ENCODE measurements at regions not wholly inside any gene's neighbourhood (a gene's known extent, or its start where the extent isn't known, plus 50 kb on each side); places are given as distances from the start of the nearest gene placed in this dataset.
"Not testable (repeated sequence)": the region's sequence is repeated elsewhere in the genome, so short reads cannot be mapped to it uniquely, and the experiment has no call there.

GRCh38 chr6:92267335-92267734, 1152.0 kb downstream of the EPHA7 start:
- no peak for DNase-seq (ENCODE audit: low read depth, low spot score)
- no peaks in the 10 kb centered on the region for H3K9me3 ChIP-seq (ENCODE audit: insufficient read depth, low read length)
- no peak overlapping the region for H3K9ac ChIP-seq (ENCODE audit: insufficient read length, low read depth)
- TF ChIP-seq ZNF274 (IDR thresholded peaks at IDR 0.05; ENCODE audit: low read depth, low read length) (no peak), SUZ12 (IDR thresholded peaks at IDR 0.05; ENCODE audit: extremely low read depth, insufficient read depth, insufficient read length) (no peak), YY1 (IDR thresholded peaks at IDR 0.05; ENCODE audit: insufficient read depth, insufficient read length) (no peak)
- no peaks in the 10 kb centered on the region for H3K27me3 ChIP-seq (ENCODE audit: insufficient read depth, insufficient read length)
- H3K4me3 ChIP-seq (ENCODE audit: insufficient read length, low read depth), result no peak overlapping the region
- no peaks in the 10 kb centered on the region for H3K36me3 ChIP-seq (ENCODE audit: insufficient read depth, insufficient read length, low read length)
- no peaks in the 10 kb centered on the region for H3K4me1 ChIP-seq (ENCODE audit: insufficient read depth, insufficient read length)

- TF ChIP-seq SUZ12 (IDR thresholded peaks at IDR 0.05; ENCODE audit: extremely low read depth, insufficient read depth, insufficient read length), result no peak
- TF ChIP-seq YY1 (IDR thresholded peaks at IDR 0.05; ENCODE audit: insufficient read depth, insufficient read length), result no peak
- no peak for TF ChIP-seq ZNF274 (IDR thresholded peaks at IDR 0.05; ENCODE audit: low read depth, low read length)
- H3K9me3 ChIP-seq (ENCODE audit: insufficient read depth, low read length), result no peaks in the 10 kb centered on the region
- no peaks in the 10 kb centered on the region for H3K36me3 ChIP-seq (ENCODE audit: insufficient read depth, insufficient read length, low read length)
Observed at GRCh38 chr6:92263864-92264263, 1155.5 kb downstream of the EPHA7 start.

GRCh38 chr6:92259171-92259570, 1160.2 kb downstream of the EPHA7 start:
- no peak overlapping the region for H3K9ac ChIP-seq (ENCODE audit: insufficient read length, low read depth)
- H3K36me3 ChIP-seq (ENCODE audit: insufficient read depth, insufficient read length, low read length), result no peaks in the 10 kb centered on the region
- H3K27me3 ChIP-seq (ENCODE audit: insufficient read depth, insufficient read length), result no peaks in the 10 kb centered on the region
- no peak for TF ChIP-seq SUZ12 (IDR thresholded peaks at IDR 0.05; ENCODE audit: extremely low read depth, insufficient read depth, insufficient read length)
- no peak for TF ChIP-seq ZNF274 (IDR thresholded peaks at IDR 0.05; ENCODE audit: low read depth, low read length)
- TF ChIP-seq YY1 (IDR thresholded peaks at IDR 0.05; ENCODE audit: insufficient read depth, insufficient read length), result no peak
- no peak overlapping the region for H3K4me3 ChIP-seq (ENCODE audit: insufficient read length, low read depth)
- no peaks in the 10 kb centered on the region for H3K4me1 ChIP-seq (ENCODE audit: insufficient read depth, insufficient read length)
- no peak for DNase-seq (ENCODE audit: low read depth, low spot score)
- H3K9me3 ChIP-seq (ENCODE audit: insufficient read depth, low read length), result no peaks in the 10 kb centered on the region

More at GRCh38 chr6:92263864-92264263, 1155.5 kb downstream of the EPHA7 start:
- Histone ChIP-seq H3K27me3 (ENCODE audit: insufficient read depth, insufficient read length) (no peaks in the 10 kb centered on the region), H3K9ac (ENCODE audit: insufficient read length, low read depth) (no peak overlapping the region), H3K4me1 (ENCODE audit: insufficient read depth, insufficient read length) (no peaks in the 10 kb centered on the region), H3K4me3 (ENCODE audit: insufficient read length, low read depth) (no peak overlapping the region)
- no peak for DNase-seq (ENCODE audit: low read depth, low spot score)

GRCh38 chr6:92243315-92243714, 1176.0 kb downstream of the EPHA7 start:
- no peak for TF ChIP-seq YY1 (IDR thresholded peaks at IDR 0.05; ENCODE audit: insufficient read depth, insufficient read length)
- no peak for TF ChIP-seq SUZ12 (IDR thresholded peaks at IDR 0.05; ENCODE audit: extremely low read depth, insufficient read depth, insufficient read length)
- TF ChIP-seq ZNF274 (IDR thresholded peaks at IDR 0.05; ENCODE audit: low read depth, low read length), result no peak
- Histone ChIP-seq H3K4me3 (ENCODE audit: insufficient read length, low read depth) (no peak overlapping the region), H3K36me3 (ENCODE audit: insufficient read depth, insufficient read length, low read length) (no peaks in the 10 kb centered on the region), H3K9me3 (ENCODE audit: insufficient read depth, low read length) (no peaks in the 10 kb centered on the region), H3K27me3 (ENCODE audit: insufficient read depth, insufficient read length) (no peaks in the 10 kb centered on the region), H3K9ac (ENCODE audit: insufficient read length, low read depth) (no peak overlapping the region), H3K4me1 (ENCODE audit: insufficient read depth, insufficient read length) (no peaks in the 10 kb centered on the region)
- no peak for DNase-seq (ENCODE audit: low read depth, low spot score)

GRCh38 chr6:92231171-92231701, 1188.1 kb downstream of the EPHA7 start:
- H3K4me1 ChIP-seq (ENCODE audit: insufficient read depth, insufficient read length), result no peaks in the 10 kb centered on the region
- no peaks in the 10 kb centered on the region for H3K36me3 ChIP-seq (ENCODE audit: insufficient read depth, insufficient read length, low read length)
- no peak overlapping the region for H3K9ac ChIP-seq (ENCODE audit: insufficient read length, low read depth)
- no peaks in the 10 kb centered on the region for H3K9me3 ChIP-seq (ENCODE audit: insufficient read depth, low read length)
- H3K4me3 ChIP-seq (ENCODE audit: insufficient read length, low read depth), result no peak overlapping the region
- no peak for TF ChIP-seq SUZ12 (IDR thresholded peaks at IDR 0.05; ENCODE audit: extremely low read depth, insufficient read depth, insufficient read length)
- DNase-seq (ENCODE audit: low read depth, low spot score), result no peak
- no peaks in the 10 kb centered on the region for H3K27me3 ChIP-seq (ENCODE audit: insufficient read depth, insufficient read length)

- DNase-seq (ENCODE audit: low read depth, low spot score), result not testable (repeated sequence)
Observed at GRCh38 chr6:92219987-92220386, 1199.4 kb downstream of the EPHA7 start.

GRCh38 chr6:92216717-92217116, 1202.6 kb downstream of the EPHA7 start:
- TF ChIP-seq YY1 (IDR thresholded peaks at IDR 0.05; ENCODE audit: insufficient read depth, insufficient read length), result no peak
- no peak for TF ChIP-seq SUZ12 (IDR thresholded peaks at IDR 0.05; ENCODE audit: extremely low read depth, insufficient read depth, insufficient read length)
- no peak for TF ChIP-seq ZNF274 (IDR thresholded peaks at IDR 0.05; ENCODE audit: low read depth, low read length)
- H3K9ac ChIP-seq (ENCODE audit: insufficient read length, low read depth), result no peak overlapping the region
- DNase-seq (ENCODE audit: low read depth, low spot score), result no peak
- no peaks in the 10 kb centered on the region for H3K4me1 ChIP-seq (ENCODE audit: insufficient read depth, insufficient read length)
- no peaks in the 10 kb centered on the region for H3K36me3 ChIP-seq (ENCODE audit: insufficient read depth, insufficient read length, low read length)
- no peaks in the 10 kb centered on the region; the same call in 1 of the 2 replicates for H3K9me3 ChIP-seq (ENCODE audit: insufficient read depth, low read length)
- no peaks in the 10 kb centered on the region for H3K27me3 ChIP-seq (ENCODE audit: insufficient read depth, insufficient read length)
- no peak overlapping the region for H3K4me3 ChIP-seq (ENCODE audit: insufficient read length, low read depth)

More at GRCh38 chr6:92219987-92220386, 1199.4 kb downstream of the EPHA7 start:
- H3K36me3 ChIP-seq (ENCODE audit: insufficient read depth, insufficient read length, low read length); H3K9ac ChIP-seq (ENCODE audit: insufficient read length, low read depth); H3K9me3 ChIP-seq (ENCODE audit: insufficient read depth, low read length); H3K4me3 ChIP-seq (ENCODE audit: insufficient read length, low read depth); H3K4me1 ChIP-seq (ENCODE audit: insufficient read depth, insufficient read length); H3K27me3 ChIP-seq (ENCODE audit: insufficient read depth, insufficient read length): not testable (repeated sequence)

- TF ChIP-seq SUZ12 (IDR thresholded peaks at IDR 0.05; ENCODE audit: extremely low read depth, insufficient read depth, insufficient read length) (no peak), ZNF274 (IDR thresholded peaks at IDR 0.05; ENCODE audit: low read depth, low read length) (no peak), YY1 (IDR thresholded peaks at IDR 0.05; ENCODE audit: insufficient read depth, insufficient read length) (no peak)
- no peaks in the 10 kb centered on the region for H3K36me3 ChIP-seq (ENCODE audit: insufficient read depth, insufficient read length, low read length)
- no peaks in the 10 kb centered on the region for H3K4me1 ChIP-seq (ENCODE audit: insufficient read depth, insufficient read length)
- H3K27me3 ChIP-seq (ENCODE audit: insufficient read depth, insufficient read length), result no peaks in the 10 kb centered on the region
- H3K9ac ChIP-seq (ENCODE audit: insufficient read length, low read depth), result no peak overlapping the region
- H3K9me3 ChIP-seq (ENCODE audit: insufficient read depth, low read length), result no peaks in the 10 kb centered on the region
- DNase-seq (ENCODE audit: low read depth, low spot score), result no peak
- no peak overlapping the region for H3K4me3 ChIP-seq (ENCODE audit: insufficient read length, low read depth)
Observed at GRCh38 chr6:92201618-92202017, 1217.7 kb downstream of the EPHA7 start.
